ENCODE measurements at regions not wholly inside any gene's neighbourhood (a gene's known extent, or its start where the extent isn't known, plus 50 kb on each side); places are given as distances from the start of the nearest gene placed in this dataset.

DNA sequence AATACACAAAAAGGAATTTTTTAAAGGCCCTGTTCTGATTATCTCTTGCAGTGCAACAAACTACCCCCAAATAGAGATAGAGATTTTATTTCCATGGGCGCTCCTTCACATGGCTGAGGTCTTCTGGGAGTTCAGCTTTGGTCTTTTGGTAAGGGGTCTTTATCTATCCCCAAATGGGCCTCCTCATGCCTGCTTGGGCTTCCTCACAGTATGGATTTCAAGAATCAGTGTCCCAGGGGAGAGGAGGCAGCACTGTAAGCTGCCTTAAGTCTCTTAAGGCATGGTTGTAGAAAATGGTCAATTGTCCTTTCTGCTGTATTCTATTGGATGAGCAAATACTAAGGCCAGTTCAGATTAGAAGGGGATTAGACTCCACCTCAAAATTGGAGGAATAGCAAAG is 966.2 kb downstream of the TYW1 start:
- H3K4me2 ChIP-seq (ENCODE audit: low read length): no peak overlapping the region
- H3K27ac ChIP-seq (ENCODE audit: low read length): no peak overlapping the region
- no peaks in the 10 kb centered on the region for H3K9me3 ChIP-seq (ENCODE audit: insufficient read depth, low read length)
- H3K79me2 ChIP-seq (ENCODE audit: low read length): no peaks in the 10 kb centered on the region
- H2AFZ ChIP-seq (ENCODE audit: low read depth, low read length): no peak overlapping the region
- no peak overlapping the region for H3K9ac ChIP-seq (ENCODE audit: low read length)
- H3K27me3 ChIP-seq (ENCODE audit: low read depth, low read length): no peaks in the 10 kb centered on the region
- H3K36me3 ChIP-seq (replicated peaks; ENCODE audit: low read depth, low read length): no peaks in the 10 kb centered on the region
- TF ChIP-seq, protein P1, sequence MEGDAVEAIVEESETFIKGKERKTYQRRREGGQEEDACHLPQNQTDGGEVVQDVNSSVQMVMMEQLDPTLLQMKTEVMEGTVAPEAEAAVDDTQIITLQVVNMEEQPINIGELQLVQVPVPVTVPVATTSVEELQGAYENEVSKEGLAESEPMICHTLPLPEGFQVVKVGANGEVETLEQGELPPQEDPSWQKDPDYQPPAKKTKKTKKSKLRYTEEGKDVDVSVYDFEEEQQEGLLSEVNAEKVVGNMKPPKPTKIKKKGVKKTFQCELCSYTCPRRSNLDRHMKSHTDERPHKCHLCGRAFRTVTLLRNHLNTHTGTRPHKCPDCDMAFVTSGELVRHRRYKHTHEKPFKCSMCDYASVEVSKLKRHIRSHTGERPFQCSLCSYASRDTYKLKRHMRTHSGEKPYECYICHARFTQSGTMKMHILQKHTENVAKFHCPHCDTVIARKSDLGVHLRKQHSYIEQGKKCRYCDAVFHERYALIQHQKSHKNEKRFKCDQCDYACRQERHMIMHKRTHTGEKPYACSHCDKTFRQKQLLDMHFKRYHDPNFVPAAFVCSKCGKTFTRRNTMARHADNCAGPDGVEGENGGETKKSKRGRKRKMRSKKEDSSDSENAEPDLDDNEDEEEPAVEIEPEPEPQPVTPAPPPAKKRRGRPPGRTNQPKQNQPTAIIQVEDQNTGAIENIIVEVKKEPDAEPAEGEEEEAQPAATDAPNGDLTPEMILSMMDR (IDR thresholded peaks at IDR 0.05; ENCODE audit: low read depth, low read length): no peak
- TF ChIP-seq EZH2phosphoT487 (IDR thresholded peaks at IDR 0.05; ENCODE audit: low read depth): no peak
- no peak overlapping the region for H3K4me3 ChIP-seq (ENCODE audit: low read length)
- H3K4me1 ChIP-seq (ENCODE audit: low read length): no peaks in the 10 kb centered on the region
- no peaks in the 10 kb centered on the region for H4K20me1 ChIP-seq (ENCODE audit: insufficient read depth, low read length)

DNA sequence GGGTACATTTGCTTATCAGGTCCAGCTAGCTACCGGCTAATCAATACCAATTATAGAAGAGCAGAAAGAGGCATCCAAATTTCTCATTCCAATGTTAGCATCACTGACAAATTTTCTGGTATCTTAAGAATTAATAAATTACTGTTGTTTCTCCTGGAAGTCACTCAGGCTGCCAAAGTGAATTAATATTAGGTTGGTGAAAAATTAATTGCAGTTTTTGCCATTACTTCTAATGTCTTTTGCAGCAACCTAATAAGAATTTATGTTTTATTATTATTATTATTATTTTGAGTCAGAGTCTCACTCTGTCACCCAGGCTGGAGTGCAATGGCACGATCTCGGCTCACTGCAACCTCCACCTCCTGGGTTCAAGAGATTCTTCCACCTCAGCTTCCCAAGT is 979.9 kb downstream of the TYW1 start:
- no peak overlapping the region for H3K27ac ChIP-seq (ENCODE audit: low read length)
- no peak overlapping the region for H3K4me3 ChIP-seq (ENCODE audit: low read length)
- no peaks in the 10 kb centered on the region for H3K36me3 ChIP-seq (replicated peaks; ENCODE audit: low read depth, low read length)
- H3K79me2 ChIP-seq (ENCODE audit: low read length): no peaks in the 10 kb centered on the region
- H3K9ac ChIP-seq (ENCODE audit: low read length): no peak overlapping the region
- H3K9me3 ChIP-seq (ENCODE audit: insufficient read depth, low read length): no peaks in the 10 kb centered on the region
- H2AFZ ChIP-seq (ENCODE audit: low read depth, low read length): no peak overlapping the region
- H3K4me1 ChIP-seq (ENCODE audit: low read length): no peaks in the 10 kb centered on the region
- no peak overlapping the region for H3K4me2 ChIP-seq (ENCODE audit: low read length)
- TF ChIP-seq, protein P1 (IDR thresholded peaks at IDR 0.05; ENCODE audit: low read depth, low read length): no peak
- no peak for TF ChIP-seq EZH2phosphoT487 (IDR thresholded peaks at IDR 0.05; ENCODE audit: low read depth)
- H3K27me3 ChIP-seq (ENCODE audit: low read depth, low read length): no peaks in the 10 kb centered on the region
- no peaks in the 10 kb centered on the region for H4K20me1 ChIP-seq (ENCODE audit: insufficient read depth, low read length)

DNA sequence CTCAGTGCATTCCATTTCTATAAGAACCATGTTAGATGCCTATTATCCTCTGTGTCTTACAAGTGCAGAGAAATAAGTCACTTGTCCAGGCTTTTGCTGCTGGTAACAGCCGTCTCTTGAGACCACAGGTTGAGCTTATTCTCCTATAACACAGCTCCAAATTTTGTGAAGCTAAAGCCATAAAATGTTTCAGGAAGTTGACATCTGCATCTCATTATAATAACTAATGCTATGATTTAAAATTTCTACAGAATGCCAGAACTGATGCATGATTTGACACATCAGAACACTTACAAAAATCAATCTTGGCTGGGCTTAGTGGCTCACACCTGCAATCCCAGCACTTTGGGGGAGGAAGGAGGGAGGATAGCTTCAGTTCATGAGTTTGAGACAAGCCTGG is 986.9 kb downstream of the TYW1 start:
- Histone ChIP-seq H3K27me3 (ENCODE audit: low read depth, low read length) (no peaks in the 10 kb centered on the region), H3K27ac (ENCODE audit: low read length) (no peak overlapping the region), H3K9ac (ENCODE audit: low read length) (no peak overlapping the region), H3K9me3 (ENCODE audit: insufficient read depth, low read length) (no peaks in the 10 kb centered on the region), H3K4me2 (ENCODE audit: low read length) (no peak overlapping the region), H3K4me1 (ENCODE audit: low read length) (no peaks in the 10 kb centered on the region), H3K4me3 (ENCODE audit: low read length) (no peak overlapping the region), H3K79me2 (ENCODE audit: low read length) (no peaks in the 10 kb centered on the region), H4K20me1 (ENCODE audit: insufficient read depth, low read length) (no peaks in the 10 kb centered on the region), H3K36me3 (replicated peaks; ENCODE audit: low read depth, low read length) (no peaks in the 10 kb centered on the region), H2AFZ (ENCODE audit: low read depth, low read length) (no peak overlapping the region)
- no peak for TF ChIP-seq EZH2phosphoT487 (IDR thresholded peaks at IDR 0.05; ENCODE audit: low read depth)
- TF ChIP-seq, protein P1 (IDR thresholded peaks at IDR 0.05; ENCODE audit: low read depth, low read length): no peak

DNA sequence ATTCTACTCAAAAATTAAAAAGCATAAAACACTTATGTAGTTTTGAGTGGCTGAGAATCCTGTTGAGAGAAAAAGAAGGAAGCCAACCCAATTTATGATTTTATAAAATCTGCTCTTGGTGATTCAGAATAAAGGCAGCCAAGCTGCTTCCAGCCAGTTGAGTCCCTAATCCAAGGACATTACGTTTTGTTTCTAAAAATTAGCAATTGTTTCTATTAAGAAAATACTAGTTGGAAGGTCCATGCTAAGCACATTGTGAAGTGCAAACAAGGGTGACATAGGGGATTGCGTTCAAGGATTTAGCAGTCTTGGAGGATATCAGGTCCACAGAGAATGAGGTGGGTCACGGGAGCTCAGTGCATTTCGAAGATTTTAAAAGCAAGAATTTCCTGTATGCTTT is 987.7 kb downstream of the TYW1 start:
- no peak for TF ChIP-seq EZH2phosphoT487 (IDR thresholded peaks at IDR 0.05; ENCODE audit: low read depth)
- TF ChIP-seq, protein P1 (IDR thresholded peaks at IDR 0.05; ENCODE audit: low read depth, low read length): no peak
- no peak overlapping the region for H3K9ac ChIP-seq (ENCODE audit: low read length)
- no peaks in the 10 kb centered on the region for H3K4me1 ChIP-seq (ENCODE audit: low read length)
- no peaks in the 10 kb centered on the region for H3K9me3 ChIP-seq (ENCODE audit: insufficient read depth, low read length)
- H4K20me1 ChIP-seq (ENCODE audit: insufficient read depth, low read length): no peaks in the 10 kb centered on the region
- H3K36me3 ChIP-seq (replicated peaks; ENCODE audit: low read depth, low read length): no peaks in the 10 kb centered on the region
- H3K4me3 ChIP-seq (ENCODE audit: low read length): no peak overlapping the region
- no peak overlapping the region for H3K4me2 ChIP-seq (ENCODE audit: low read length)
- H3K79me2 ChIP-seq (ENCODE audit: low read length): no peaks in the 10 kb centered on the region
- H2AFZ ChIP-seq (ENCODE audit: low read depth, low read length): no peak overlapping the region
- no peaks in the 10 kb centered on the region for H3K27me3 ChIP-seq (ENCODE audit: low read depth, low read length)
- H3K27ac ChIP-seq (ENCODE audit: low read length): no peak overlapping the region

All from OCI-LY3 (cell line).